ENCODE measurements at regions not wholly inside any gene's neighbourhood (a gene's known extent, or its start where the extent isn't known, plus 50 kb on each side); places are given as distances from the start of the nearest gene placed in this dataset.

DNA sequence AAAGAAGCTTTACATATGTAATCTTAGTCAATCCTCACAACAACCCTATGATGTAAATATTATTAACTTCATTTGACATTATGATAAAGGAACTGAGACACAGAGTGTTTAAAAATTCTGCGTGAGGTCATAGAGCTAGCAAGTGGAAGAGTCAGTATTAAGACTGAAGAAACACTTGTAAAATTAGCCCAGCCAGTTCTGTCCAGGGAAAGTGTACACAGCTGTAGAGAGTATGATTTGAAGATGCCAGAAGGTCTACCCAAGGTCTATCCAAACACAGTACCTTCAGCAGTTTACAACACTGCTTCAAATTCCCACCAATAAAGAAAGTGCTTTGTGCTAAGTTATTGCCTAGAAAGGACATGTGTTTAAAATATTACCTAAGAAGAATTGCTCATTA lies 51.7 kb upstream of the ITPRID2 start:
- Mint-ChIP-seq H3K27me3 (ENCODE audit: low read depth) (no peaks in the 10 kb centered on the region), H3K9me3 (no peaks in the 10 kb centered on the region), H3K36me3 (ENCODE audit: low read depth) (no peaks in the 10 kb centered on the region), H3K27ac (no peak overlapping the region), H3K4me1 (peaks cover 13% of the 10 kb centered on the region), H3K4me3 (no peak overlapping the region)
- TF ChIP-seq CTCF (IDR thresholded peaks at IDR 0.05; ENCODE audit: unreplicated experiment in 3 of 3), result no peak

DNA sequence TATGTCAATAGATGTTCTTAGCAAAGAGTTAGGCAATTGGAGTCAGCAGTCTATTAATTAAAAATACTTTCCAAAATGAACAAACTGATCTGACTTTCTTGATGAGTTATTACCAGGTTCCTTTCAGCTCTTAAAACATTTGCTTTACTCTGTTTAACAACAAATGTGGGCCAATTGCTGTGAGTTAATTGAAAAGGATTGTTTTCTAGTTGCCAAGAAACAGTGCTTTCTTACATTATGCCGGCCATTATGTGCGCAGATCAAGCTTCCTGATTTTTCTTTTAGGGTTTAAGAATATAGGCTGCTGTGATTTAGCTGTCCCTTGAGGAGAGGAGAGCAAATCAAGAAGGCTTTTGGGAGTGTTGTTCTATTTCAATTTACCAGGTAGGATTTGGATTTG lies 50.5 kb upstream of the ITPRID2 start:
- no peak for TF ChIP-seq CTCF (IDR thresholded peaks at IDR 0.05; ENCODE audit: unreplicated experiment in 3 of 3)
- H3K4me3 Mint-ChIP-seq, result no peak overlapping the region
- H3K36me3 Mint-ChIP-seq (ENCODE audit: low read depth), result no peaks in the 10 kb centered on the region
- peaks cover 10% of the 10 kb centered on the region for H3K4me1 Mint-ChIP-seq
- no peaks in the 10 kb centered on the region for H3K9me3 Mint-ChIP-seq
- H3K27ac Mint-ChIP-seq, result no peak overlapping the region
- H3K27me3 Mint-ChIP-seq (ENCODE audit: low read depth), result no peaks in the 10 kb centered on the region

Data from nephron (organoid).